ENCODE measurements at regions not wholly inside any gene's neighbourhood (a gene's known extent, or its start where the extent isn't known, plus 50 kb on each side); places are given as distances from the start of the nearest gene placed in this dataset.

GRCh38 chr15:26087881-26088280 lies 224.8 kb upstream of the ATP10A start:
- TF ChIP-seq CTCF (IDR thresholded peaks at IDR 0.05; ENCODE audit: low read depth, low read length) (no peak), POLR2A (IDR thresholded peaks at IDR 0.05; ENCODE audit: extremely low read depth, insufficient read length) (no peak)
